LHCN-M2 (cell line): ENCODE measurements at regions not wholly inside any gene's neighbourhood (a gene's known extent, or its start where the extent isn't known, plus 50 kb on each side); places are given as distances from the start of the nearest gene placed in this dataset.
A peak's percentile ranks its signal among the peaks of the same experiment; 100 is the strongest.

Experiments
- DNase-seq: peaks from one replicate; pipeline ENCODE4 v3.0.0-alpha.2; 2012; ENCODE audit warnings: low read depth

DNA sequence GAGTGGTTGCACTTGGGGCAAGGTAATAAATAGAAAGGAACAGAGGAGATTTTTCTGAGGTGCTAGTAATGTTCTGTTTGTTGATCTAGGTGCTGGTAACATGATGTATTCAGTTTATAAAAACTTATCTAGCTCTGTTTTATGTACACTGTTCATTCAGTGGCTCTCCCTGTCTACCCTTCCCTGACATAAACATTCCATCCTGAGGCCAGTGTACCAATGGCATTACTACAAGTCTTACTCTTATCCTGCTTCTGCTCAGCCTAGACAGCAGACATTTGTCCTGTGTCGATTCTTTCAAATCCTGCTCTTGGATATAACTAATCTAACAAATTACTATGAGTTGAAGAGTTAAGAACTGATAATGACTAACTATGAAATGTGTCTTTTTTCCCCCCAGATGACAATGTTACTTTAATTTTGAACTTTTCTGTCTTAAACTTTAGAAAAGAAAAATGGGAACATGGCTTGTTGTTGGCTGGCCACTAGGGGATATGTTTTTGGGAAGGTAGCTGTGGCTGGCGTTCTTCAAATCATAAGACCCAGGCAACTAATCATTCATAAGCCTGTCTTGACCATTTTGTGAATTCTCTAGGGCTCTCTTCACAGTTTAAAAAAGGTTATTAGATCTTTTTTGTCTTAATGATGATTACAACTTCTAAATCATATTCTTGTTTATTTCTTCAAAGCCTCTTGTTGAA is 390.9 kb downstream of the PBX1 start:
- DNase-seq: no peak

DNA sequence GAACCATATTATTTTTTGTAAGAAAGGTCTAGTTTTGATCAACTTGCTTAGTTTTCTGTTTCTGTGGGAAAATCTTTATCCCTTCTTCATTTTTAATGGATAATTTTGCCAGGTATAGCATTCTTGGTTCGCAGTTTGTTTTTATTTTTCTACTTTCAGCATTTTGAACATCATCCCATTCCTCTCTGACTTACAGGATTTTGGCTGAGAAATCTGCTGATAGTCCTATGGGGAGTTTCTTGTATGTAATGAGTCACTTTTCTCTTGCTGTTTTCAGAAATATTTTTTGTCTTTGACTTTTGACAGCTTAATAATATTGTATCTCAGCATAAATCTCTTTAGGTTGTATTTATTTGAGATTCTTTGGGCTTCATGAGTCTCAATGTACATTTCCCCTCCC is 389.1 kb downstream of the PBX1 start:
- no peak for DNase-seq

DNA sequence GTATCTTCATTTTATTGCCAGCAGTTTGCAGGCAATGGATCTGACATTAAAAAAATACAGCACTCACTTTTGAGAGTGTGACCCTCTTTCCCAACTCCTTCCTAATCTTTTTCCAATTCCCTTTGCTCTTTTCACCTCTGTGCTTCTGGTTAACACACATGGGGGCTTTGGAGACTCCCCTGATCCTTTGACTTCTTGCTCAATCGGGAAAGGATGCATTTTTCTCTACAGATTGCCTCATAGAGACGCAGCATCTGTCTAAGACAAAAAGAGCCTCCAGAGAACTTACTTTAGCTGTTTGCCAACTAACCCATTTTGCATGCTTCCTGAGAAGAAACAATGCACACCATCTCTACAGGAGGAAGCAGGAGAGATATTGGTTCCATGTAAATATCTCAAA is 378.3 kb downstream of the PBX1 start:
- DNase-seq: no peak

DNA sequence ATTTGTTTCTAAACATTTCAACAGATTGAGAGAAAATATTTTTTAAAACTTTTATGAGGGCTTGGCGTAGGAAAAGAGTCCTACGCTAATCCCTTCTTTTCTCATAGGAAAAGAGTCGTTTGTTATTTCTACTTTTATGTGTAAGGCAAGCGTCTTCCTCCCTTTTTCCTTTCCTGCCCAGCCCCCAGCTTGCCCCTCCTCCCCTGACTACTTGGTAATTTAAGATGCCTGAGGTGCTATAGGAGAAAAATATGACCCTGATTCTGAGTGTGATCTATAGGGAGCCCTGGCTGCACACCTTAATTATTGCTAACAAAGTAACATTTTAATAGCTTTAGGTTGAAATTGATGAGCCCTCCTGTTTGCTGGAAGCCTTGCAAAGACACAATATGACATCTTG is 373.6 kb downstream of the PBX1 start:
- no peak for DNase-seq

DNA sequence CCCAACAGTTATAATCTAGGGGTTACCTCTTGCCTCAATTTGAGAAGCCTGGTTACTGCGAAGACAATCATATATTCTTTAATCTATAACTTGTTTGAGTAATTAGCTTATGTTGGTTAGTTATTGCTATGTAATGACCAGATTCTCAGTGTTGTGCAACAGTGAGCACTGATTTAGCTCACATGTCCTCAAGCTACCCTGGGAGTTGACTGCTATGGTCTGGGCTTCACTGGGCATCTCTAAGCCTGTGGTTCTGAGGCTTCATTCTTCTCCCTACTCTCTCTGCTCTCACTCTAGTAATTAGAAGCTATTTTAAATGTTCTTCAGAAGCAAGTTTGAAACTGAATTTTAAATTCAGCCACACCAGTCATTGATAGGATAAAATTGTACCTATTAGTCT is 371.8 kb downstream of the PBX1 start:
- no peak for DNase-seq

DNA sequence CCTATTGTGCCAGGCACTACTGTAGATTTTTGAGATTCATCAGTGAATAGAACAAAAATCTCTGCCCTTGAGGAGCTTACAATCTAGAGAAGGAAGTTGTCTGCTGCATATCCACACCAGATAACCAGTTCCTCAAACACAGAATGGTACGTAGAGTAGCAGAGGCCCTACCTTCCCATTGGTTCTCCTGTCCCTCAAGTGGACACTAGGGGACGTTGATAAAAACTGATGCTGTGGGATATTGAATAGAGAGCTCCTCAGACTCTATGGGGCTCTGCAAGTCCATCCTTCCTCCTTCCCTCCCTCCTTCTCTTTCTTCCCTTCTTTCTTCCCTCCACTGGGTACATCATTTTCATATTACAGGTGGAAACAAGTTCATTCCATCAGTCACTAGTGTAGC is 371.3 kb downstream of the PBX1 start:
- no peak for DNase-seq

DNA sequence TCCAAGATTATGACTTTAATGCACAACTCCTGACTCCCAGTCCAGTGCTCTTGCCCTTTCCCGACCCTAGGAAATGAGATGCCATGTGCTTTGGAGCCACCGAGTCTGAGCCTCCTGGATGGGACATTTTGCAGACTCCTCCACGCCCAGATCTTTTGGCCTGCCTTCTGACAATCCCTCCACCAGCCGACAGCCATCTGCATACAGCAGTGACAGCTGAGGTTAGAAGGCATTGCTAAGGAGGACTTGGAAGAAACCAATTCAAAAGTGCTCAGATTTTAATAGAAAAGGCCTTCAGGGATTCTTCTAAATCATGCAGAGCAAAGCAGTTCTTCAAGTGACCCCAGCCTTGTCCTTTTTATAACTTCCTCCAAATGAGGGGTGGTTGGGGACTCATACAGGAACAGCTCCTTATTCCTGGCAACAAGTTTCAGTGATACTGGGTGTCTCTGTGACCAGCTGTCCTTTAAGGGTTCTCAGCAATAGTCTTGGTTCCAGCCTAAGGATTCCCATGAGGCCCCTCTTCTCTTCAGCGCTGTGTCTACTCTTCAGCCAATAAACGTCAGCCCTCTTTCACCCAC is 369.3 kb downstream of the PBX1 start:
- DNase-seq: no peak

DNA sequence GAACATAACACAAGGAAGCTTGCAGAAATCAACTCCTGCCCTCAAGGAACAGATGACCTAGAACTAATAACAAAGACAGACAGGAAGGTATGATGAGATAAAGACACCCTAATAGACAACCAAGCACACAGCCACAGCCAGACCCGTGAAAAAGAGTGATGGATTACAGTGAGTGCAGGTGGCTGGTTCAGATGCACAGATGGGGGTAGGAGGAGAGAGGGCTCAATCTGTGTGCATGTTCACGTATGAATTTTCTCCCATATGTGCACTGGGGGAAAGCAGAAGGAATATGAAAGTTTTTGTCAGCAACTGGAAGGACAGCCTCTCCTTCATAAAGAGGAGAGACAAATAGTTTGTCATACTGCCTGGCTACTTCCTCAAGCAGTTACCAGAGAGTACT is 367.1 kb downstream of the PBX1 start:
- no peak for DNase-seq

DNA sequence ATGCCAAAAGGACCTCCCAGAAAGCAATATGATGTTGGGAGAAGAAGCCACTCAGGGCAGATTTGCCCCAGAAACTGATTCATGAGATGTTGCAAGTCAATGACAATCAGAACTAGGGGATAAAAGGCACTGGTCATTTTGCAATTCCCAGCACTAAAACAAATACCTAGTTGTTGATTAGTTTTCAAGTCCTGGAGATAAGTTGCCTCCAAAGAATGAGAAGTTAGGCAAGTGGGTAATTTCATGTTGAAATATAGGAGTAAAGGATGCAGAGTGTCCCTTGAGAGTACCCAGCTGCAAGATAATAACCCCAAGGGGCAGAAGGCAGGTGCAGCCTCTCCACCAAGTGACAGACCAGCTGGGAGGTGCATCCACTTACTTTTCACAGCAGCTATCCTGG is 363.6 kb downstream of the PBX1 start:
- no peak for DNase-seq

DNA sequence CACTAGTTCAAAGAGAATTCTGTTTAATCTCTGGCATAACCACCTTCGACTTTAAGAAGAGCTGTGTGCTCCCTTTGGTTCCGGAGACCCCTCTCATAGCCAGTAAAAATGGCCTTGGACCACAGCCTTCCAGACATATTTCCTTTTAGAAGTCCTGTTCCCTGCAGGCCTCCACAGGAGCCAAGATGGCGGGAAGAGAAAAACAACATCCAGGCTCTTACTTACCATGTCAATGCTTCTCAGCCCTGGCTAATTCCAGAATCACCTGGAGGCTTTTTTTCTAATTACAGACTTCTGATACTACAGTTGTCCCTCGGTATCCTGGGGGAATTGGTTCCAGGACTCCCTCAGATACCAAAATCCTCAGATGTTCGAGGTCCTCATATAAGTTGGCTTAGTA is 362.5 kb downstream of the PBX1 start:
- no peak for DNase-seq

DNA sequence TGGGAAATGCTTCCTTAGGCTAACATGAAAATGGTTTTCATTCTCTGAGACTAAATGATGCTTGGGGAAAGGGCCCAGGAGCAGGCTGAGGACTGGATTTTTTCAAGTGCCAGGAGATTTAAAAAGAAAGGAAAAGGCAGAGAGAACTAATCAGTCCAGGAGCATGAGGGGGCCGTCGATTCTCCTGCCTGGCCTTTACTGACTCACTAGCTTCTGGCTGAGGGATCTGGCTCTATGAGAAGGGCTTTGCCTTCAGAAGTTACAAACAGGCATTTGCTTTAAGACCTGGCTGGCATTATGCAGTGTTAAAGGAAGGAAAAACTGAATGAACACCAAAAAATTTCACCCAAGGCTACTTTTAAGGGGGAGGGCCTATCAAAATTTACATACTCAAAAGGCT is 359.2 kb downstream of the PBX1 start:
- no peak for DNase-seq

DNA sequence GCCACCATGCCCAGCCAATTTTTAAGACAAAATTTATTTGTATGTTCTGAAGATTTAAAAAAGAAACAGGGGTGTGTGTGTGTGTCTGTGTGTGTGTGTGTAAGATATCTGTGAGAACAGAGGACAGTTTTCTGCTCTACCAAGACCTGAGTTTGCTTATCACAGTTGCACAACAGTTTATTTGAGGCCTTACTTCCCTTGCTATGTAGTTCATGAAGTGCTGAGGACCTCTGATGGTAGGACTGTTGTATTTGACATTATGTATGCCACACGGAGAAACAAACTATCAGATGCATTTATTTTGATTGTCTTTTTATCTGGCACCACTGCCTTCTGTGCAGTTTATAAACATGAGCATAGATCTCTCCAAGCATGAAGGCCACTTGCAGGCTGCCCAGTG is 355.2 kb downstream of the PBX1 start:
- DNase-seq: peak; percentile 45

DNA sequence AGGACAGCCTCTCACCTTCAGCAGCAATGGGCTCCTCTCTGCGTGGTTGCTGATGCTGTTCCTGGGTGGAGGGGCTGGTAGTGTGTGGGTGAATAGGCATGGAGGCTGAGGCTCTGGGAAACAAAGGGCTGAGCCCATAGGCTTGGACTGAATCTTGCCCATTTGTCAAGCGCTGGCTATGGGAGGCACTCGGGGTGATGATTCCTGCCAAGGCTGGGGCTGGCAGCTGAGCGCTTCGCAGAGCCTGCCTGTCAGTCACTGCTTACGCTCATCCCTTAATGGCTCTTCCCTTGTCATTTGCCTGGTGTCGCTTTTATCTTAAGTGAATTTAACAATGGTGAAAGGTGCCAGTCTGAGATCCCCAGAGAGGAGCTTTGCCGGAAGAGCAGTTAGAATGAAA is 353.3 kb downstream of the PBX1 start:
- DNase-seq: no peak

DNA sequence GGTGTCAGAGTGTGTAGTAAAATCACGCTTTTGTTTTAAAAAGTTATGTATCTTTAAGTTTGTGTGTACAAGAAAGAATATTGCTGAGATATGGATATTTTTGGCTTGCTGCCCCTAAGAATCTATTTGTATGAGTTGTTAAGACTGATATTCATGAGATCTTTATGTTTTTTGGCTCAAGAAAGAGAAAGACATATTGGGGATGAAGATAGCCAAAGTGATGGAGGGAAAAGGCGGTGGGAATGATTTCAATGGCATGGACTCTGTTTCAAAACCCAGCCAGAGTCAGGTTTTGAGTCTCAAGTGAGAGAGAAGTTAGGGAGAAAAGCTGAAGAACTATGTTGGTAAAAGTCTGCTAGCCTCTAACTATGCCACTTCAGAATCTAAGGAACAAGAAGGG is 351.7 kb downstream of the PBX1 start:
- DNase-seq: no peak

DNA sequence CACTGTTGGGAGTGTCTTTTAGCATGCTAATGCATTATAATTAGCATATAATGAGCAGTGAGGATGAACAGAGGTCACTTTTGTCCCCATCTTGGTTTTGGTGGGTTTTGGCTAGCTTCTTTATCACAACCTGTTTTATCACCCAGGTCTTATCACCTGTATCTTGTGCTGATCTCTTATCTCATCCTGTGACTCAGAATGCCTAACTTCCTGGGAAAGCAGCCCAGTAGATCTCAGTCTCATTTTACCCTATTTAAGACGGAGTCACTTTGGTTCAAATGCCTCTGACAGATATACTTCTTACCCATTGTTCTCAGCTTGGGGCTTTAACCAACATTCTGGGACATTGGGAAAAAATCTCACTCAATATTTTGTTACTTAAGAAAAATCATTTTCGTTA is 348.7 kb downstream of the PBX1 start:
- no peak for DNase-seq

DNA sequence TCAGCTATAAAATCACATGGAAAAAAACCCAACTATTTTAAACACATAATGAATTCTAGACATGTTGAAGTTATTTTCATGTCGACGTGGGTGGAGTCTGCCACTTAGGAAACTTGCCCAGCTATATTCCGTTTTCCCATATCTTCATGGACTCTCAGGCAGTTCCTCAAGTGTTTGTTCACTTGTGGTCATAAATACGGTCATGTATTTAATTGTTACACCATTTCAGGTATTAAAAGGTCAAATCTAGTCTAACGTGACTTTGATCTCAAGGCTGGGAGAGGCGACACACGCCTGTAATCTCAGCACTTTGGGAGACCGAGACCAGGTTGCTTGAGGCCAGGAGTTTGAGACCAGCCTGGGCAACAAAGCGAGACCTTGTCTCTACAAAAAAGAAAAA is 346.9 kb downstream of the PBX1 start:
- no peak for DNase-seq

DNA sequence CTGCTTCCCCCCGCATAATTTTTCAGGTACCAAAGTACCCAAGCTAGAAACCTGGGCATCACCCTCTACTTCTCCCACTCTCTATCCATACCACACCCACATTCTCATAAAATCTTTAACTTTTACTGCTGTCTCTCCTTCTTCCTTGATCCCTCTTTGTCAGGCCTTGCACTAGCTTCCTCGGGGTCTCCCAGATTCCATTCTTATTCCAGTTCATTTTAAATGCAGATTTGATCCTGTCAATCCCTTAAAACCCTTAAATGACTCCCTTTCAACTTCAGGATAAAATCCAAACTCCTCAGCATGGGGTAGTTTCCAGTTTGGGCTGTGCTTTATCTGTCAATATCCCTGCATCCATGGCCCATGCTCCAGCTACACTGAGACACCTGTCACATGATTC is 343.5 kb downstream of the PBX1 start:
- no peak for DNase-seq
